Inflammatory macrophage (primary cell): ENCODE measurements at regions not wholly inside any gene's neighbourhood (a gene's known extent, or its start where the extent isn't known, plus 50 kb on each side); places are given as distances from the start of the nearest gene placed in this dataset.
A peak's percentile ranks its signal among the peaks of the same experiment; 100 is the strongest.
"Not testable (repeated sequence)": the region's sequence is repeated elsewhere in the genome, so short reads cannot be mapped to it uniquely, and the experiment has no call there.

Experiments used
- DNase-seq, 2 donors: peaks; one replicate each; pipeline ENCODE4 v3.0.0-alpha.2; 2020 to 2022

GRCh38 chr4:189629733-189630132 lies 310.9 kb upstream of the FRG1 start:
- DNase-seq, result not testable (repeated sequence)

GRCh38 chr4:189630913-189631567 lies 309.6 kb upstream of the FRG1 start:
- peak; percentile 48 to 79 for DNase-seq

GRCh38 chr4:189631568-189631916 lies 309.1 kb upstream of the FRG1 start:
- DNase-seq, result peak; percentile 66 to 67

GRCh38 chr4:189650436-189650835 lies 290.2 kb upstream of the FRG1 start:
- DNase-seq, result not testable (repeated sequence)

- DNase-seq, result not testable (repeated sequence)
Measured at GRCh38 chr4:189653130-189653653, 287.5 kb upstream of the FRG1 start.

- DNase-seq, result not testable (repeated sequence)
Measured at GRCh38 chr4:189653983-189654382, 286.7 kb upstream of the FRG1 start.

GRCh38 chr4:189654396-189654795 lies 286.3 kb upstream of the FRG1 start:
- not testable (repeated sequence) for DNase-seq

- not testable (repeated sequence) for DNase-seq
Measured at GRCh38 chr4:189655817-189656216, 284.9 kb upstream of the FRG1 start.

GRCh38 chr4:189656641-189657040 lies 284.0 kb upstream of the FRG1 start:
- DNase-seq, result peak; percentile 2 to 4

- peak in 1 of 2 donors; percentile 17 for DNase-seq
Measured at GRCh38 chr4:189658259-189658658, 282.4 kb upstream of the FRG1 start.

- DNase-seq, result peak; percentile 61 to 63
Measured at GRCh38 chr4:189658831-189659230, 281.8 kb upstream of the FRG1 start.

- peak; percentile 62 to 73 for DNase-seq
Measured at GRCh38 chr4:189659287-189659686, 281.4 kb upstream of the FRG1 start.

GRCh38 chr4:189660722-189661360 lies 279.8 kb upstream of the FRG1 start:
- no peak for DNase-seq

- no peak for DNase-seq
Measured at GRCh38 chr4:189664693-189665250, 275.9 kb upstream of the FRG1 start.

GRCh38 chr4:189665712-189666305 lies 274.9 kb upstream of the FRG1 start:
- DNase-seq, result not testable (repeated sequence)

- not testable (repeated sequence) for DNase-seq
Measured at GRCh38 chr4:189667386-189667785, 273.3 kb upstream of the FRG1 start.

- DNase-seq, result not testable (repeated sequence)
Measured at GRCh38 chr4:189697675-189698245, 242.9 kb upstream of the FRG1 start.

- DNase-seq, result not testable (repeated sequence)
Measured at GRCh38 chr4:189703000-189703399, 237.7 kb upstream of the FRG1 start.

GRCh38 chr4:189706821-189707220 lies 233.9 kb upstream of the FRG1 start:
- DNase-seq, result not testable (repeated sequence)

- not testable (repeated sequence) for DNase-seq
Measured at GRCh38 chr4:189707227-189707626, 233.4 kb upstream of the FRG1 start.

GRCh38 chr4:189711956-189712355 lies 228.7 kb upstream of the FRG1 start:
- not testable (repeated sequence) for DNase-seq

- DNase-seq, result not testable (repeated sequence)
Measured at GRCh38 chr4:189721016-189721993, 219.4 kb upstream of the FRG1 start.
